ENCODE measurements at regions not wholly inside any gene's neighbourhood (a gene's known extent, or its start where the extent isn't known, plus 50 kb on each side); places are given as distances from the start of the nearest gene placed in this dataset.
"Not testable (repeated sequence)": the region's sequence is repeated elsewhere in the genome, so short reads cannot be mapped to it uniquely, and the experiment has no call there.

GRCh38 chr14:71751264-71751663 lies 181.0 kb upstream of the RGS6 start:
- no peak overlapping the region for H3K4me3 ChIP-seq (ENCODE audit: low read depth, low read length)

- H3K4me3 ChIP-seq (ENCODE audit: low read depth, low read length), result no peak overlapping the region
These were observed 180.0 kb upstream of the RGS6 start for GRCh38 chr14:71752111-71752738.

- H3K4me3 ChIP-seq (ENCODE audit: low read depth, low read length), result no peak overlapping the region
These were observed 179.0 kb upstream of the RGS6 start for GRCh38 chr14:71753126-71753830.

- no peak overlapping the region for H3K4me3 ChIP-seq (ENCODE audit: low read depth, low read length)
These were observed 178.3 kb upstream of the RGS6 start for GRCh38 chr14:71753976-71754375.

- H3K4me3 ChIP-seq (ENCODE audit: low read depth, low read length), result no peak overlapping the region
These were observed 177.7 kb upstream of the RGS6 start for GRCh38 chr14:71754422-71755095.

- no peak overlapping the region for H3K4me3 ChIP-seq (ENCODE audit: low read depth, low read length)
These were observed 173.8 kb upstream of the RGS6 start for GRCh38 chr14:71758229-71758951.

- no peak overlapping the region for H3K4me3 ChIP-seq (ENCODE audit: low read depth, low read length)
These were observed 169.7 kb upstream of the RGS6 start for GRCh38 chr14:71762575-71762974.

GRCh38 chr14:71764701-71765382 lies 167.4 kb upstream of the RGS6 start:
- H3K4me3 ChIP-seq (ENCODE audit: low read depth, low read length), result no peak overlapping the region

- H3K4me3 ChIP-seq (ENCODE audit: low read depth, low read length), result no peak overlapping the region
These were observed 166.7 kb upstream of the RGS6 start for GRCh38 chr14:71765505-71765904.

GRCh38 chr14:71770431-71770830 lies 161.8 kb upstream of the RGS6 start:
- H3K4me3 ChIP-seq (ENCODE audit: low read depth, low read length), result no peak overlapping the region

GRCh38 chr14:71771421-71771820 lies 160.8 kb upstream of the RGS6 start:
- H3K4me3 ChIP-seq (ENCODE audit: low read depth, low read length), result not testable (repeated sequence)

- not testable (repeated sequence) for H3K4me3 ChIP-seq (ENCODE audit: low read depth, low read length)
These were observed 160.2 kb upstream of the RGS6 start for GRCh38 chr14:71771996-71772395.

- no peak overlapping the region for H3K4me3 ChIP-seq (ENCODE audit: low read depth, low read length)
These were observed 158.2 kb upstream of the RGS6 start for GRCh38 chr14:71773898-71774481.

- H3K4me3 ChIP-seq (ENCODE audit: low read depth, low read length), result no peak overlapping the region
These were observed 155.5 kb upstream of the RGS6 start for GRCh38 chr14:71776471-71777360.

- H3K4me3 ChIP-seq (ENCODE audit: low read depth, low read length), result no peak overlapping the region
These were observed 152.2 kb upstream of the RGS6 start for GRCh38 chr14:71780075-71780474.

- no peak overlapping the region for H3K4me3 ChIP-seq (ENCODE audit: low read depth, low read length)
These were observed 151.4 kb upstream of the RGS6 start for GRCh38 chr14:71780822-71781221.

- no peak overlapping the region for H3K4me3 ChIP-seq (ENCODE audit: low read depth, low read length)
These were observed 149.1 kb upstream of the RGS6 start for GRCh38 chr14:71783088-71783487.

- H3K4me3 ChIP-seq (ENCODE audit: low read depth, low read length), result no peak overlapping the region
These were observed 148.4 kb upstream of the RGS6 start for GRCh38 chr14:71783786-71784185.

GRCh38 chr14:71789005-71789404 lies 143.2 kb upstream of the RGS6 start:
- H3K4me3 ChIP-seq (ENCODE audit: low read depth, low read length), result no peak overlapping the region

- H3K4me3 ChIP-seq (ENCODE audit: low read depth, low read length), result no peak overlapping the region
These were observed 132.4 kb upstream of the RGS6 start for GRCh38 chr14:71799841-71800240.
